Thyroid gland (tissue), 4 donors: ENCODE measurements at regions not wholly inside any gene's neighbourhood (a gene's known extent, or its start where the extent isn't known, plus 50 kb on each side); places are given as distances from the start of the nearest gene placed in this dataset.

Experiments
- DNase-seq, 2 donors: peaks; one replicate each; pipeline ENCODE4 v3.0.0-alpha.2; 2019
- H3K27ac ChIP-seq, 3 donors: fragments of 200-600 bp; sonication (generic); 1 replicate in 2 of 3; 2 replicates in 1 of 3; pipeline ENCODE4 v1.5.1; 2016 to 2019; ENCODE audit warnings: mild to moderate bottlenecking in 1 of 3, moderate library complexity in 1 of 3
- H3K27me3 ChIP-seq: fragments of 200-600 bp; sonication (generic); one replicate; pipeline ENCODE4 v1.5.1; 2019
- H3K36me3 ChIP-seq, 2 donors: fragments of 200-600 bp; sonication (generic); one replicate each; pipeline ENCODE4 v1.5.1; 2016 to 2019
- H3K4me1 ChIP-seq, 2 donors: fragments of 200-600 bp; sonication (generic); one replicate each; pipeline ENCODE4 v1.5.1; 2017 to 2019
- H3K4me3 ChIP-seq, 3 donors: fragments of 200-600 bp; sonication (generic); replicated peaks in 1 of 3; 1 replicate in 2 of 3; 2 replicates in 1 of 3; pipeline ENCODE4 v1.5.1; 2016; ENCODE audit warnings: mild to moderate bottlenecking in 1 of 3
- H3K9me3 ChIP-seq: fragments of 200-600 bp; sonication (generic); one replicate; pipeline ENCODE4 v1.5.1; 2017
- CTCF ChIP-seq, 6 experiments: fragments of 200-600 bp in 3 of 6; fragments of 450-650 bp in 3 of 6; sonication (generic) in 3 of 6; IDR thresholded peaks; one replicate each; pipeline ENCODE4 v1.5.1; 2016 to 2019; ENCODE audit warnings: antibody characterized with exemption in 6 of 6, mild to moderate bottlenecking in 2 of 6, inconsistent platforms in 1 of 6, moderate library complexity in 1 of 6
- POLR2A ChIP-seq, 2 donors: fragments of 450-650 bp; IDR thresholded peaks; one replicate each; pipeline ENCODE4 v1.6.1; 2017; ENCODE audit warnings: antibody characterized with exemption in 2 of 2, mild to moderate bottlenecking in 2 of 2, moderate library complexity in 1 of 2
- WGBS, 2 donors: methylation state at CpG; one replicate each; pipeline ENCODE4 v1.1.5; 2017; 5-methylcytosine and 5-hydroxymethylcytosine counted together
- intact Hi-C: fragments of 100-400 bp; cut with DNase I; formaldehyde crosslinking; loops from one replicate; pipeline ENCODE4 v1.15.1; 2023

- Histone ChIP-seq H3K36me3 (no peaks in the 10 kb centered on the region), H3K27ac (no peak overlapping the region), H3K4me3 (no peak overlapping the region), H3K9me3 (no peaks in the 10 kb centered on the region), H3K27me3 (no peaks in the 10 kb centered on the region), H3K4me1 (peaks cover 0 to 8% of the 10 kb centered on the region in 2 donors)
- 49 to 53% methylated on average over 4 of the region's 4 CpGs for WGBS, 2 donors
- no peak for TF ChIP-seq CTCF (IDR thresholded peaks at IDR 0.05)
- TF ChIP-seq POLR2A (IDR thresholded peaks at IDR 0.05) = no peak
- intact Hi-C loops = no loop called here
- peak; percentile 15 to 38 for DNase-seq
Measured at GRCh38 chr2:204012072-204012653, 75.6 kb downstream of the ICOS start.

GRCh38 chr2:204015118-204015843, 78.7 kb downstream of the ICOS start:
- H3K27ac ChIP-seq = no peak overlapping the region
- H3K4me3 ChIP-seq = no peak overlapping the region
- peaks cover 0 to 8% of the 10 kb centered on the region in 2 donors for H3K4me1 ChIP-seq
- H3K27me3 ChIP-seq = no peaks in the 10 kb centered on the region
- intact Hi-C loops = no loop called here
- DNase-seq = no peak
- TF ChIP-seq POLR2A (IDR thresholded peaks at IDR 0.05) (no peak), CTCF (IDR thresholded peaks at IDR 0.05) (no peak)
- no peaks in the 10 kb centered on the region for H3K36me3 ChIP-seq
- no peaks in the 10 kb centered on the region for H3K9me3 ChIP-seq
- WGBS, 2 donors = 83 to 86% methylated on average over 8 of the region's 8 CpGs

GRCh38 chr2:204018717-204019116, 82.2 kb downstream of the ICOS start:
- no peaks in the 10 kb centered on the region for H3K27me3 ChIP-seq
- WGBS, 2 donors = 89 to 90% methylated on average over 6 of the region's 6 CpGs

GRCh38 chr2:204019572-204020501, 83.3 kb downstream of the ICOS start:
- Histone ChIP-seq H3K27ac (no peak overlapping the region), H3K4me1 (no peaks in the 10 kb centered on the region), H3K4me3 (no peak overlapping the region), H3K27me3 (no peaks in the 10 kb centered on the region), H3K36me3 (no peaks in the 10 kb centered on the region), H3K9me3 (no peaks in the 10 kb centered on the region)
- DNase-seq = no peak
- intact Hi-C loops = no loop called here
- 90 to 92% methylated on average over 6 of the region's 6 CpGs for WGBS, 2 donors
- TF ChIP-seq CTCF (IDR thresholded peaks at IDR 0.05) (no peak), POLR2A (IDR thresholded peaks at IDR 0.05) (no peak)

More at GRCh38 chr2:204018717-204019116, 82.2 kb downstream of the ICOS start:
- Histone ChIP-seq H3K9me3 (no peaks in the 10 kb centered on the region), H3K27ac (no peak overlapping the region), H3K4me3 (no peak overlapping the region), H3K4me1 (no peaks in the 10 kb centered on the region), H3K36me3 (no peaks in the 10 kb centered on the region)
- TF ChIP-seq CTCF (IDR thresholded peaks at IDR 0.05) (no peak), POLR2A (IDR thresholded peaks at IDR 0.05) (no peak)
- intact Hi-C loops = no loop called here
- DNase-seq = no peak
